KMS-11 (cell line): ENCODE measurements at regions not wholly inside any gene's neighbourhood (a gene's known extent, or its start where the extent isn't known, plus 50 kb on each side); places are given as distances from the start of the nearest gene placed in this dataset.

ENCODE experiments used
- H2AFZ ChIP-seq: fragments of 200-600 bp; sonication (generic); 2 replicates; pipeline ENCODE4 v1.6.1; 2016; ENCODE audit warnings: antibody characterized with exemption, mixed run types, low read depth
- H3K27ac ChIP-seq: fragments of 200-600 bp; sonication (generic); 2 replicates; pipeline ENCODE4 v1.6.1; 2016; ENCODE audit warnings: mild to moderate bottlenecking, mixed run types
- H3K27me3 ChIP-seq: fragments of 200-600 bp; sonication (generic); 2 replicates; pipeline ENCODE4 v1.6.1; 2017; ENCODE audit warnings: mild to moderate bottlenecking, low read depth, mixed run types, moderate library complexity; ENCODE audit not compliant: insufficient read depth
- H3K36me3 ChIP-seq: fragments of 200-600 bp; sonication (generic); 2 replicates; pipeline ENCODE4 v1.6.1; 2017; ENCODE audit warnings: mild to moderate bottlenecking, mixed run types; ENCODE audit not compliant: insufficient read depth
- H3K4me1 ChIP-seq: fragments of 200-600 bp; sonication (generic); 2 replicates; pipeline ENCODE4 v1.6.1; 2016; ENCODE audit warnings: mild to moderate bottlenecking, low read depth, mixed run types; ENCODE audit not compliant: poor library complexity, severe bottlenecking
- H3K4me2 ChIP-seq: fragments of 200-600 bp; sonication (generic); 2 replicates; pipeline ENCODE4 v1.7.0; 2016; ENCODE audit warnings: mild to moderate bottlenecking, mixed run types
- H3K4me3 ChIP-seq: fragments of 200-600 bp; sonication (generic); IDR thresholded peaks from 2 replicates; pipeline ENCODE4 v1.6.1; 2017; ENCODE audit warnings: low read depth, low read length, mixed read lengths; ENCODE audit not compliant: insufficient read depth
- H3K79me2 ChIP-seq: fragments of 200-600 bp; sonication (generic); 2 replicates; pipeline ENCODE4 v1.6.1; 2016; ENCODE audit warnings: low read depth, mixed run types; ENCODE audit not compliant: insufficient read depth
- H3K9ac ChIP-seq: fragments of 200-600 bp; sonication (generic); 2 replicates; pipeline ENCODE4 v1.6.1; 2016; ENCODE audit warnings: mild to moderate bottlenecking, mixed run types
- H4K20me1 ChIP-seq: fragments of 200-600 bp; sonication (generic); 2 replicates; pipeline ENCODE4 v1.6.1; 2016; ENCODE audit warnings: mild to moderate bottlenecking, mixed run types; ENCODE audit not compliant: insufficient read depth
- TF ChIP-seq, protein P1 (sequence below): fragments of 200-600 bp; sonication (generic); conservative IDR thresholded peaks from 2 replicates; pipeline ENCODE4 v1.6.1; 2017; ENCODE audit warnings: low read depth, mild to moderate bottlenecking, antibody characterized with exemption, low read length, moderate library complexity, mixed read lengths

DNA sequence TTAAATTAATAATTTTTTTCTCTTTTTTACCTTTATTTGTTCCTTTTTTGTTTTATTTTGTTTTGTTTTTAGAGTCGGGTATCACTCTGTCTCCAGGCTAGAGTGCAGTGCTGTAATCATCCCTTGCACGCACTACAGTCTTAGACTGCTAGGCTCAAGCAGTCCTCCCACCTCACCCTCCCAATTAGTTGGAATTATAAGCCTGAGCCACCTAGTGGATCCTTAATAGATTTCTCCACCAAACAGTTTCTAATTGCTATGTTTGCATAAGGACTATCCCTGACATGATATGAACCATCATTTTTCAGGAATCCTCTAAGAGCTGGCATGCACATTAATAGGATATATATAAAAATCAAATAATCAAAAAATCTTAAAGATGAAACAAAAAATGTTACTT lies 993.2 kb downstream of the OTOL1 start:
- no peak overlapping the region for H3K9ac ChIP-seq
- H3K4me2 ChIP-seq = no peak overlapping the region
- no peaks in the 10 kb centered on the region for H3K4me1 ChIP-seq
- H3K4me3 ChIP-seq = no peak overlapping the region
- no peak overlapping the region for H2AFZ ChIP-seq
- H4K20me1 ChIP-seq = no peaks in the 10 kb centered on the region
- no peak overlapping the region for H3K27ac ChIP-seq
- no peaks in the 10 kb centered on the region for H3K27me3 ChIP-seq
- H3K36me3 ChIP-seq = no peaks in the 10 kb centered on the region
- H3K79me2 ChIP-seq = no peaks in the 10 kb centered on the region
- TF ChIP-seq, protein P1, sequence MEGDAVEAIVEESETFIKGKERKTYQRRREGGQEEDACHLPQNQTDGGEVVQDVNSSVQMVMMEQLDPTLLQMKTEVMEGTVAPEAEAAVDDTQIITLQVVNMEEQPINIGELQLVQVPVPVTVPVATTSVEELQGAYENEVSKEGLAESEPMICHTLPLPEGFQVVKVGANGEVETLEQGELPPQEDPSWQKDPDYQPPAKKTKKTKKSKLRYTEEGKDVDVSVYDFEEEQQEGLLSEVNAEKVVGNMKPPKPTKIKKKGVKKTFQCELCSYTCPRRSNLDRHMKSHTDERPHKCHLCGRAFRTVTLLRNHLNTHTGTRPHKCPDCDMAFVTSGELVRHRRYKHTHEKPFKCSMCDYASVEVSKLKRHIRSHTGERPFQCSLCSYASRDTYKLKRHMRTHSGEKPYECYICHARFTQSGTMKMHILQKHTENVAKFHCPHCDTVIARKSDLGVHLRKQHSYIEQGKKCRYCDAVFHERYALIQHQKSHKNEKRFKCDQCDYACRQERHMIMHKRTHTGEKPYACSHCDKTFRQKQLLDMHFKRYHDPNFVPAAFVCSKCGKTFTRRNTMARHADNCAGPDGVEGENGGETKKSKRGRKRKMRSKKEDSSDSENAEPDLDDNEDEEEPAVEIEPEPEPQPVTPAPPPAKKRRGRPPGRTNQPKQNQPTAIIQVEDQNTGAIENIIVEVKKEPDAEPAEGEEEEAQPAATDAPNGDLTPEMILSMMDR = no peak

DNA sequence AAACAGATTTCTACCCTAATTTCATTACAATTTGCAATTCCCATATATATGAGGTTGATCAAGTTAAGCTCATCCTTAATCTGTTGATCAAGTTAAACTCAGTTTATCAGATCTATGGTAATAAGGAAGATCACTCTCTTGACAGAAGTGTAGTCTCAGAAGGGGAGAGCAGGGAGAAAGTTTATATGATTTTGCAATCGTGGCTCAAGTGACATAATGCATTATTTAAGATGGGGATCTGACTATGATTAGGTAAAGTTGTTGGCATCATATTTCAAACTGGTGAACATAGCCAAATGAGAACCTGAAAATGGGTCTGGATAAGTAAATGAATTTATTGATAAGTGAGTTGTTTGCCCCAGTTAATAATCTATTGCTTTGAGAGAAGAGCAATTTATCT lies 995.3 kb downstream of the OTOL1 start:
- Histone ChIP-seq H3K4me3 (no peak overlapping the region), H3K9ac (no peak overlapping the region), H3K36me3 (no peaks in the 10 kb centered on the region), H3K4me2 (no peak overlapping the region), H3K79me2 (no peaks in the 10 kb centered on the region), H3K27ac (no peak overlapping the region), H2AFZ (no peak overlapping the region), H3K4me1 (no peaks in the 10 kb centered on the region), H4K20me1 (no peaks in the 10 kb centered on the region), H3K27me3 (no peaks in the 10 kb centered on the region)
- TF ChIP-seq, protein P1 = no peak

DNA sequence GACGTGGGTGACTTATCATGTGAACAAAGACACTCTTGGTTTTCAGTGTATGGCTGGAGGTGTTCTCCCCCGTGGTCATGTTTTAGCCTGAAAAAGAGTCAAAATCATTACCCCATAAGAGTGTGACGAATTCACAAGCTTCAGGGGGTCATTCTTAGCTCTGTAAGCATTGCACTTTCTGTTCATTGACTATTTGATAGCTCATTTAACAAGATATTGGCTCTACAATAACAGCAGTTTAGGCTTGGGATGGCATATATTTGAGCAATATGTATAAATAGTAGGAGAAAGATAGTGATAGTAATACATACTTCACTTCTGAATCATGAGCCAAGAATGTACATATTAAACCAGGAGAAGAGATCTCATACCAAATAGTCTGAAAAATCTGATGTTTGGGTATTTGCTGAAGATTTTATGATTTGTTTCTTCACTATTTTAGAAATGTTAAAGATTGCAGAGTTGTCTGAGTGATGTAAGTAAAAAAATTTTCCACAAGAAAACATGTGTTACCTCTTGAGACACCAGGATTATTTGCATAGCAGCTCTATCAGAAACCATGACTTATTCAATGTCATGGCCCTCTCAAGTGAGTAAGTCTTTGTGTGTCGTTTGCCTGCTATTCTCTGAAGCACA lies 996.0 kb downstream of the OTOL1 start:
- Histone ChIP-seq H3K36me3 (no peaks in the 10 kb centered on the region), H3K4me2 (no peak overlapping the region), H3K4me3 (no peak overlapping the region), H3K9ac (no peak overlapping the region), H3K79me2 (no peaks in the 10 kb centered on the region), H3K4me1 (no peaks in the 10 kb centered on the region), H3K27ac (no peak overlapping the region), H3K27me3 (no peaks in the 10 kb centered on the region), H4K20me1 (no peaks in the 10 kb centered on the region), H2AFZ (no peak overlapping the region)
- TF ChIP-seq, protein P1 = no peak

DNA sequence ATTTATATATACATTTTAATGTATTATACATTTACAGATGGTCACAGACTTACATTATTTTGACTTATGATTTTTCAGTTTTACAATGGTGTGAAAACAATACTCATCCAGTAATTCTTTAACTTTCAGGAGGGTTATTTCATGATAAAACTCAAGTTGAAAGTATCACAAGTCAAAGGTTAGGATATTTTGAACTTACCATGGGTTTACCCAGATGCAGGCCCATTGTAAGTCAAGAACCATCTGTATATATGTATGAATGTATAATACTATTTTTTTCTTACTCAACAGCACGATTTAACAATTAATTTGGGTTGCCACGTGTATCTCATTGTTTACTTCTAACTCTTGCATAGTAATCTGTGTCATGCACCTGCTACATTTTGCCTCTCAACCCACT lies 1002.0 kb downstream of the OTOL1 start:
- H3K27ac ChIP-seq = no peak overlapping the region
- no peaks in the 10 kb centered on the region for H3K4me1 ChIP-seq
- H3K79me2 ChIP-seq = no peaks in the 10 kb centered on the region
- no peak overlapping the region for H3K4me3 ChIP-seq
- no peaks in the 10 kb centered on the region for H4K20me1 ChIP-seq
- H2AFZ ChIP-seq = no peak overlapping the region
- no peaks in the 10 kb centered on the region for H3K27me3 ChIP-seq
- TF ChIP-seq, protein P1 = no peak
- H3K36me3 ChIP-seq = no peaks in the 10 kb centered on the region
- no peak overlapping the region for H3K9ac ChIP-seq
- H3K4me2 ChIP-seq = no peak overlapping the region
